CD4-positive, alpha-beta T cell treated with Interferon gamma for 1 hour (primary cell): ENCODE measurements at regions not wholly inside any gene's neighbourhood (a gene's known extent, or its start where the extent isn't known, plus 50 kb on each side); places are given as distances from the start of the nearest gene placed in this dataset.

Experiments used
- DNase-seq: peaks from one replicate; pipeline ENCODE4 v3.0.0-alpha.2; 2020

GRCh38 chr16:86093801-86094750, 195.1 kb downstream of the IRF8 start:
- no peak for DNase-seq

- no peak for DNase-seq
Measured at GRCh38 chr16:86095131-86095752, 196.3 kb downstream of the IRF8 start.

GRCh38 chr16:86095906-86096485, 197.0 kb downstream of the IRF8 start:
- no peak for DNase-seq

GRCh38 chr16:86096850-86097249, 197.9 kb downstream of the IRF8 start:
- DNase-seq: no peak

- no peak for DNase-seq
Measured at GRCh38 chr16:86099326-86099725, 200.4 kb downstream of the IRF8 start.

- DNase-seq: no peak
Measured at GRCh38 chr16:86100205-86101136, 201.5 kb downstream of the IRF8 start.

GRCh38 chr16:86101137-86101896, 202.4 kb downstream of the IRF8 start:
- DNase-seq: no peak

GRCh38 chr16:86101897-86102157, 202.9 kb downstream of the IRF8 start:
- DNase-seq: no peak

- no peak for DNase-seq
Measured at GRCh38 chr16:86103320-86103719, 204.4 kb downstream of the IRF8 start.

GRCh38 chr16:86104537-86105048, 205.6 kb downstream of the IRF8 start:
- DNase-seq: no peak

- DNase-seq: no peak
Measured at GRCh38 chr16:86107215-86107825, 208.4 kb downstream of the IRF8 start.

GRCh38 chr16:86108062-86108461, 209.1 kb downstream of the IRF8 start:
- DNase-seq: no peak

- DNase-seq: no peak
Measured at GRCh38 chr16:86110134-86110533, 211.2 kb downstream of the IRF8 start.

- DNase-seq: no peak
Measured at GRCh38 chr16:86110726-86111125, 211.8 kb downstream of the IRF8 start.

GRCh38 chr16:86112178-86112577, 213.2 kb downstream of the IRF8 start:
- no peak for DNase-seq

GRCh38 chr16:86117235-86117634, 218.3 kb downstream of the IRF8 start:
- DNase-seq: no peak

GRCh38 chr16:86117756-86118155, 218.8 kb downstream of the IRF8 start:
- no peak for DNase-seq

- no peak for DNase-seq
Measured at GRCh38 chr16:86118467-86119307, 219.7 kb downstream of the IRF8 start.

GRCh38 chr16:86120201-86121192, 221.5 kb downstream of the IRF8 start:
- DNase-seq: no peak
